Breast epithelium (tissue), 3 donors: ENCODE measurements at regions not wholly inside any gene's neighbourhood (a gene's known extent, or its start where the extent isn't known, plus 50 kb on each side); places are given as distances from the start of the nearest gene placed in this dataset.

Source experiments
- CTCF ChIP-seq, 3 donors: fragments of 450-650 bp; IDR thresholded peaks; one replicate each; pipeline ENCODE4 v1.5.1; 2016 to 2017; ENCODE audit warnings: antibody characterized with exemption in 3 of 3, mild to moderate bottlenecking in 3 of 3, moderate library complexity in 3 of 3
- POLR2AphosphoS5 ChIP-seq, 3 donors: sonication (generic); formaldehyde crosslinking; IDR thresholded peaks; one replicate each; pipeline ENCODE4 v1.6.1; 2017; ENCODE audit warnings: antibody characterized with exemption in 3 of 3

GRCh38 chr7:47697543-47697942 lies 115.6 kb upstream of the TNS3 start:
- TF ChIP-seq CTCF (IDR thresholded peaks at IDR 0.05), result no peak
- no peak for TF ChIP-seq POLR2AphosphoS5 (IDR thresholded peaks at IDR 0.05)
